HFFc6 (cell line): ENCODE measurements at regions not wholly inside any gene's neighbourhood (a gene's known extent, or its start where the extent isn't known, plus 50 kb on each side); places are given as distances from the start of the nearest gene placed in this dataset.
A peak's percentile ranks its signal among the peaks of the same experiment; 100 is the strongest.

Source experiments
- DNase-seq: peaks from one replicate; pipeline ENCODE4 v3.0.0-alpha.2; 2018
- H3K27ac Mint-ChIP-seq: 2 replicates; pipeline ENCODE4 v1.8.0; 2020; ENCODE audit warnings: mild to moderate bottlenecking, mixed read lengths
- H3K27me3 Mint-ChIP-seq: 2 replicates; pipeline ENCODE4 v1.8.0; 2021; ENCODE audit warnings: mild to moderate bottlenecking, moderate library complexity, mixed read lengths; ENCODE audit not compliant: insufficient read depth
- H3K36me3 Mint-ChIP-seq: 2 replicates; pipeline ENCODE4 v1.8.0; 2021; ENCODE audit warnings: low read depth, mixed read lengths
- H3K4me1 Mint-ChIP-seq: 2 replicates; pipeline ENCODE4 v1.8.0; 2020; ENCODE audit warnings: low read depth, mixed read lengths
- H3K4me3 Mint-ChIP-seq: 2 replicates; pipeline ENCODE4 v1.8.0; 2020; ENCODE audit warnings: mild to moderate bottlenecking, moderate library complexity, mixed read lengths
- H3K9me3 Mint-ChIP-seq: 2 replicates; pipeline ENCODE4 v1.8.0; 2020; ENCODE audit warnings: mild to moderate bottlenecking, mixed read lengths
- TF ChIP-seq, protein P1 (sequence below): fragments of 200-600 bp; sonication (generic); IDR thresholded peaks from 2 replicates; pipeline ENCODE4 v1.5.0; 2021; ENCODE audit warnings: antibody characterized with exemption, mild to moderate bottlenecking

DNA sequence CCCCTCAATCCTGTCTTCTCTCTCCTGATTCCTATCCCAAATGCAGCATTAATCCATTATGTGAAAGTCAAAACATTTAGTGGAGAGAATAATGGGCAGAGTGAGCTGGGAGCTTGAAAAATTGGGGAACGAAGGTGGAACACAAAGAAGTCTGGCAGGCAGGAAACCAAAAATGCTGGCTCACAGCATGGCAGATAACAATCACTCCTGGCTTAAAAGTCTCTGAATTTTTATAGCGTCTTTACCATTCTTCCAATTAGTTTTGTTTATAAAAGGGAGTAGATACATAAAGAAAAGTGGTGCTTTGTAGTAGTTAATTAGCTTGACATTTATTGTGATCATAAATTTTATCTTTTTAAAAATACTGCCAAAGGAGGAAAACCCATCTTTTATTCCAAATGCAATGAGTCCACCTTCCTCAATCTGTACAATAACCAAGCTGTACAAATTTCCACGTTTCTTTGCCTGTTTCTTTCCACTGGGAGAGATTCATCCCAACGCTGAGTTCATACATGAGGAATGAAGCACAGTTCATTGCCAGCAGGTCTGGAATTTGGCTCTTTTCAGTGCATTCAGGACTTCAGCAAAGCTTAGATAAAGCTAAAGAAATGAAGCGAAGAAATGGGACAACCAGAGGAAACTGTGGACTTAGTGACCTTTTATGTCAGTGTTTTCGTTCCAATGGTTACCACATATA is 174.7 kb downstream of the HMHB1 start:
- no peaks in the 10 kb centered on the region for H3K9me3 Mint-ChIP-seq
- H3K27me3 Mint-ChIP-seq = no peaks in the 10 kb centered on the region
- H3K36me3 Mint-ChIP-seq = peaks cover 22% of the 10 kb centered on the region
- TF ChIP-seq, protein P1, sequence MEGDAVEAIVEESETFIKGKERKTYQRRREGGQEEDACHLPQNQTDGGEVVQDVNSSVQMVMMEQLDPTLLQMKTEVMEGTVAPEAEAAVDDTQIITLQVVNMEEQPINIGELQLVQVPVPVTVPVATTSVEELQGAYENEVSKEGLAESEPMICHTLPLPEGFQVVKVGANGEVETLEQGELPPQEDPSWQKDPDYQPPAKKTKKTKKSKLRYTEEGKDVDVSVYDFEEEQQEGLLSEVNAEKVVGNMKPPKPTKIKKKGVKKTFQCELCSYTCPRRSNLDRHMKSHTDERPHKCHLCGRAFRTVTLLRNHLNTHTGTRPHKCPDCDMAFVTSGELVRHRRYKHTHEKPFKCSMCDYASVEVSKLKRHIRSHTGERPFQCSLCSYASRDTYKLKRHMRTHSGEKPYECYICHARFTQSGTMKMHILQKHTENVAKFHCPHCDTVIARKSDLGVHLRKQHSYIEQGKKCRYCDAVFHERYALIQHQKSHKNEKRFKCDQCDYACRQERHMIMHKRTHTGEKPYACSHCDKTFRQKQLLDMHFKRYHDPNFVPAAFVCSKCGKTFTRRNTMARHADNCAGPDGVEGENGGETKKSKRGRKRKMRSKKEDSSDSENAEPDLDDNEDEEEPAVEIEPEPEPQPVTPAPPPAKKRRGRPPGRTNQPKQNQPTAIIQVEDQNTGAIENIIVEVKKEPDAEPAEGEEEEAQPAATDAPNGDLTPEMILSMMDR = no peak
- H3K4me3 Mint-ChIP-seq = peak overlapping the region; percentile 67
- peak; percentile 80 for DNase-seq
- peaks cover 68% of the 10 kb centered on the region for H3K4me1 Mint-ChIP-seq
- H3K27ac Mint-ChIP-seq = peak overlapping the region; percentile 94

DNA sequence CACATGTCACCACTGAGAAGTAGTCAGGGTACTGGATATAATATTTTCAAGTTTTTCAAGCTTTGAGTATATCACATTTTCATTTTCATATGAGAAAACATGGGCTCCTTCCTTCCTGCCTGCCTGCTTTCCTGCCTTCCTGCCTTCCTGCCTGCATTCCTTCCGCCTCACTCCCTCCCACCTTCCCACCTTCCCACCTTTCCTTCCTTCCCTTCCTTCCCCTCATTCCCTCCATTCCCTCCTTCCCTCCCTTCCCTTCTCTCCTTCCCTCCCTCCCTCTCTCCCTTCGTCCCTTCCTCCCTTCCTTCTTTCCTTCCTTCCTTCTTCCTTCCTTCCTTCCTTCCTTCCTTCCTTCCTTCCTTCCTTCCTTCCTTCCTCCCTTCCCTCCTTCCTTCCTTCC is 175.3 kb downstream of the HMHB1 start:
- H3K36me3 Mint-ChIP-seq = peaks cover 18% of the 10 kb centered on the region
- H3K27me3 Mint-ChIP-seq = no peaks in the 10 kb centered on the region
- no peaks in the 10 kb centered on the region for H3K9me3 Mint-ChIP-seq
- peak overlapping the region; percentile 67 for H3K4me3 Mint-ChIP-seq
- DNase-seq = no peak
- H3K4me1 Mint-ChIP-seq = peaks cover 64% of the 10 kb centered on the region
- peak overlapping the region; percentile 94 for H3K27ac Mint-ChIP-seq
- TF ChIP-seq, protein P1 = no peak

DNA sequence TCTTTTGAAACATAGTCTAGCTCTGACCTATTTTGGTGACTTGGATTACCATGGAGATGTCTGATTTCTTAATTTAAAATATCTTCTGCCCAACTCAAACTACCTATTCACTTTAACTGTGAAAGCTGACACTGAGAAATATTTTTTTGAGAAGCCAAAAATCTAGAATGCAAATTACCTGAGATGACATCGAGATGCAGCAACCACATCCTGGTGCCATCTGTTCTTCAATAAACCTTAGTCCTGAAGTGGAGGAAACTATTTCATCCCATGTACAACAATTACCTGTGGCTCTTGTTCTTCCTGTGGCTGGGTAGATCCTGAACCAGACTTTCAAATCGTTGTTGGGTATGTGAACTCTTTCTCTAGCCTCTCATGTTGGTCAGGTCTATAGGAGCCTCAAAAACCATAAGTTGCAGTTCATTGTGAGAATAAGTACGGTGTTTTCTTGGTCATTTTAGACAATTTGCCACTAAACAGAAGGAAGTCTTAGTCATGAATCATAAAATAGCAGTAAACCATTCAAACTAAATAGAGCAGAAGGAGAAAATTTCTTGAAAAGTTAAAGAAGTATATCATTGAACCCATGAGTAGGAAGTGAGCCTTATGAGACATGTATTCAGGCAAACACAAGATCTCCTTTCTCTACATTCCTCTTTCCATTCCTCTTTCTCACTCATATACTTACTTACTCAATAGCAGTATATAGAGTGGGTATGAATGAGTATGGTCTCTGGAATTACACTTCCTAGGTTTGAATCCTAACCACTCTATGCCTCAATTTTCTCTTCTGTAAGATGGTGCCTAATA is 176.0 kb downstream of the HMHB1 start:
- Mint-ChIP-seq H3K27me3 (no peaks in the 10 kb centered on the region), H3K36me3 (peaks cover 18% of the 10 kb centered on the region), H3K27ac (peak overlapping the region; percentile 94), H3K9me3 (no peaks in the 10 kb centered on the region), H3K4me3 (peak overlapping the region; percentile 10), H3K4me1 (peaks cover 64% of the 10 kb centered on the region)
- TF ChIP-seq, protein P1 = no peak
- no peak for DNase-seq

DNA sequence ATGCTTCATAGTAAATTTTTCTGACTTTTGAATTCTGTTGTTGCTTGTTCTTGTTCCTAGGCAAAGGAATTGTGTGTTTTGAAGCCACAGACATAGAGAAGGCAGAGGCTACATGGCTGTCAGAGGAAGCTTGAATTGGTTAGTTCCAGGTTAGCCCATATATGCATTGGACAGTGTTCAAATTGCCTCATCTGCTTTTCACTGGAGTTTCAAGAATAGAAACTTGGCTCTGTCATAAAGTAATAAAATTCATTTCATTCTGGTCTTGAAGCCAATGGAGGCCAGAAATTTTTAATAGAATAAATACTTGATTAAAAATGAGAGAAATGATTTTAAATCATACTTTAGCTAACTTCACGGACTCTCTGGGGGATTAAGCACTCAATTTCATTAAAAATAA is 178.0 kb downstream of the YIPF5 start:
- Mint-ChIP-seq H3K27me3 (no peaks in the 10 kb centered on the region), H3K4me1 (peaks cover 36% of the 10 kb centered on the region), H3K9me3 (no peaks in the 10 kb centered on the region), H3K36me3 (peaks cover 5% of the 10 kb centered on the region; the same call in 1 of the 2 replicates), H3K4me3 (no peak overlapping the region), H3K27ac (no peak overlapping the region)
- no peak for DNase-seq
- TF ChIP-seq, protein P1 = no peak

DNA sequence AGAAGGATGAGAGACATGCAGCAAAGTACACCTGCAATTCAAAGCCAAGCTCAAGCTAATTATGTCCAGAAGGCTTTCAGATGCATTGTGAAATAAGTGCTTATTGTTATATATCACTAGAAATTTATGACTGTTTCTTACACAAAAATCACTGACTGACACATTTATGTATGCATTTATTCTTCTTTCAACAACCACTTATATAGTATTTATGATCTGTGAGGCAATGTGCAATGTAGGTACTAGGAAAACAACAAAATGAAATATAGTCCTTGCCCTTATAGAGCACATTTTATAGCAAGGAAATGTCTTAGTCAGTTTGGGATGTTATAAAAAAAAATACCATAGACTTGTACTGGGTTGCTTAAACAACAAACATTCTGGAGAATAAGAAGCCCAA is 167.6 kb downstream of the YIPF5 start:
- Mint-ChIP-seq H3K4me1 (peaks cover 35% of the 10 kb centered on the region), H3K4me3 (no peak overlapping the region)
- TF ChIP-seq, protein P1 = no peak

More for the DNA sequence above, 167.6 kb downstream of the YIPF5 start:
- DNase-seq = no peak
- Mint-ChIP-seq H3K36me3 (peaks cover 12% of the 10 kb centered on the region; the same call in 1 of the 2 replicates), H3K27ac (no peak overlapping the region), H3K9me3 (no peaks in the 10 kb centered on the region), H3K27me3 (no peaks in the 10 kb centered on the region)
